Activated CD4-positive, CD25-positive, alpha-beta regulatory T cell treated with anti-CD3 and anti-CD28 coated beads, Interleukin-2, amount 50 U/mL, for 72 hours (primary cell): ENCODE measurements at regions not wholly inside any gene's neighbourhood (a gene's known extent, or its start where the extent isn't known, plus 50 kb on each side); places are given as distances from the start of the nearest gene placed in this dataset.
"Not testable (repeated sequence)": the region's sequence is repeated elsewhere in the genome, so short reads cannot be mapped to it uniquely, and the experiment has no call there.

ENCODE experiments used
- DNase-seq: peaks from one replicate; pipeline ENCODE4 v3.0.0; 2021

DNA sequence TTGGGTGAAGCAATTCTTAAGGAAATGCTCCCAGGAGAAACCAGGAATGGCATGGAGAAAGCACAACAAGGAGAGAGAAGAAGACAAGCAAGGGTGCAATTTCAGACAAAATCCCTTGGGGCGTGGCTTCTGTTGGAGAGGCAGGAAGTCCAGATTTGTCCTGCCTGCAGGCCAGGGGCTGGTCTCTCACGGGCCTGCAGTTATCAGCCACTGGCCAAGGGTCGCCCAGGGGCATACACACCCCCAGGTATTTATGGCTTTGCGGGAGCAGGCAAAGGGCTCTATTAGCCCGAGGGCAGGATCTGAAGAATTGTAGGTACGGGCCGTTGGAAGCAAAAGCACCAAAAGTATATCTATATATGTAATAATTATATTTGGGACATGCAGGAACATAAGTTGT is 87.7 kb downstream of the IYD start:
- DNase-seq = no peak

DNA sequence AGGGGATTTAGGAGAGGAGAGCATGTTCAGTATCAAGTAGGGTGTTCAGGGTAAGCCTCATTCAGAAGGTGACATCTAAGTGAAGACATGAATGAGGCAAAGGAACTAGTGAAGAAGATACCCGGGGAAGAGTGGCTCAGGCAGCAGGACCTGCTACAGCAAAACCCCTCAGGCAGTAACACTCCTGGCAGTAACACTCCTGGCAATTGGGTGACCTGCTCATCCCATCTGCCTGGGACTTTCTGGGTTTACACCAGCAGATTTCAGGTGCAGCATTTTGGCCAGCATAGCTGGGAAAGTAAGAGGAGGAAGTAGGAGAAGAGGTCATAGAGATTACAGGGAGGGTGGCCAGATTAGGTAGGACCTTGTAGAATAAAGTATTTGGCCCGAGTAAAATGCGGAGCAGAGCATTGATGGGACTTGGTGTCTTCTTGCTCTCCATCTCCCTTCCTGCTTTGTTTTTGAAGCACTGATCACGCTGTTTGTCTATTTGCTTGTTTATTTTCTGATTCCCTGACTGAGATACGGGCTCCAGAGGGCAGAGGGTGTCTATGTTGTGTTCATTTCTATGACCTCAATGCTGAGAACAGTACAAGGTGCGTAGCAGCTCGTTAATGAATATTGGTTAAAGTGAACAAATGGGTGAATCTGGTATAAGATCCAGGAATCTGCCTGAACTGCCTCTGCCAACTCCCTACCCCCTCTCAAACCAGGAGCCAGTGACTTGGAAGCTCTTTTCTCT is 88.3 kb downstream of the IYD start:
- no peak for DNase-seq

DNA sequence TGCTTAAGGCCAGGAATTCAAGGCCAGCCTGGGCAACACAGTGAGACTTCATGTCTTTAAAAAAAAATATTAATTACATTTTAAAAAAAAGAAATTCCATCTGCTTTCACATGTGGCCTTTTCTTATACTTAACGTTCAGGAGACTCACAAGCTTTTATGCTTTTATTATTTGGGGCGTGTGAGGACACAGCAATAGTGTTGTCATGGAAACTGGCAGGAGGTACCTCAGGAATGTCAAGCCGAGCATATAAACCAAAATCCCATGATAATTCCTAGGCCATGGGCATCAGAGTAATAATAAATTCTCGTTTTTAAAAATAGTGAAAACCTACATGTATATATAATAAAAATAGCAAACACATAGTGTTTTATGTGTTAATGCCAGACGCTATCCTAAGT is 89.8 kb downstream of the IYD start:
- DNase-seq = no peak

DNA sequence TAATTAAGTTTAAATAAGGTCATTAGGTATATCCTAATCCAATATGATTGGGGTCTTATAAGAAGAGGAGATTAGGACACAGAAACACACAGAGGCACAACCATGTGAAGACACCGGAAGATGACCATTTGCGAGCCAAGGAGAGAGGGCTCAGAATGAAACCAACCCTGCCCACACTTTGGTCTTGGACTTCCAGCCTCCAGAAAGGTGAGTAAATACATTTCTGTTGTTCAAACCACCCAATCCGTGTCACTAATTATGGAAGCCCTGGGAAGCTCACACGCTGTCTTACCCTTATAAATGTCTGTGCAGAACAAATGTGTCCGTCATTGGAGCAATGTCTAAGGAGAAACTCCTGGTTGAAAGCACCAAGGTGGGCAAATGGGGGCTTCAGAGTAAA is 95.0 kb downstream of the IYD start:
- no peak for DNase-seq

DNA sequence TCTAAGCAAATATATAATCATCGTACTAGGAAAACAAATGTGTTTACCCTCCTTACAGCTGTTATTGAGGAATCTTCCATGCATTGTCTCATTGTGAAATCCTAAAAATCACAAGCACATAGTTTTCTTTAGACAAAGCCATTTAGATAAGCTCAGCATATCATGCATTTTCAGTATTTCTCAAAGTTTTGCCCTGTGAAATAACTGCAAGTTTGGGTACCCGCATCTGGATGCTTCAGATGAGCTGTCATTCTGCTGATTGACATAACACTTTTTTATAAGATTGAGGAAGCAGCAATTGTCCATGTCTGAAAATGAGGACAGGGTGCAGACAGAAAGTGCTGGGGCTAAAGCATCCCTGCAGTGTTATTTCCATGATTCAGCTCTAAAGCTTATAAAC is 96.2 kb downstream of the IYD start:
- DNase-seq = no peak

DNA sequence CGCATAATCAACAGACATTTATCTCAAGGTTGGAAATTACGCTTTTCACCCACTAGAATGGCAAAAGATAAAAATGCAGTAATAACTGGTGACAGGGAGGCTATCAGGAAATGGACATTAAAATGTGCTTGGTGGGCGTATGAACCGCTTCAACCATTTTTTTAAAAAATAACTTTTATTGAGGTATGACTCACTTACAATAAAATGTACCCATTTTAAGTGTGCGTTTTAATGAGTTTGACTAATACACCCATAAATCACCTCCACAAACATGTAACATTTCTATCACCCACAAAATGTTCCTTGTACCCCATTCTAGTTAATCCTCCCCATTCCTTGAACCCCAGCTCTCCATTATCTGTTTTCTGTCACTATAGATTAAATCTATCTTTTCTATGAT is 96.8 kb downstream of the IYD start:
- DNase-seq = no peak

DNA sequence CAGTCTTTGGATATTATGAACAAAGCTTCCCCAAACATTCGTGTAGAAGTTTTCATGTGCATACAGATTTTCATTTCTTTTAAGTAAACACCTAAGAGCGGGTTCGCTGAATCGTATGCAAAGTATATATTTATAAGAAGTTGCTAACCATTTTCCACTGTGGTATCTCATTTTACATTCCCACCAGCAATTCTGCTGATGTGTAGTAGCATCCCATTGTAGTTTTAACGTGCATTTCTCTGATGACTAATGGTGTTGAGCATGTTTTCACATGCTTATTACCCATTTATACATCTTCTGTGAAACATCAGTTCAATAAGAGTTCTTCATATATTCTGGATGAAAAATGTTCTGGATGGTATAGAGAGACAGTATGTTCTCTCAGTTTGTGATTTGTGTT is 97.4 kb downstream of the IYD start:
- DNase-seq = no peak

DNA sequence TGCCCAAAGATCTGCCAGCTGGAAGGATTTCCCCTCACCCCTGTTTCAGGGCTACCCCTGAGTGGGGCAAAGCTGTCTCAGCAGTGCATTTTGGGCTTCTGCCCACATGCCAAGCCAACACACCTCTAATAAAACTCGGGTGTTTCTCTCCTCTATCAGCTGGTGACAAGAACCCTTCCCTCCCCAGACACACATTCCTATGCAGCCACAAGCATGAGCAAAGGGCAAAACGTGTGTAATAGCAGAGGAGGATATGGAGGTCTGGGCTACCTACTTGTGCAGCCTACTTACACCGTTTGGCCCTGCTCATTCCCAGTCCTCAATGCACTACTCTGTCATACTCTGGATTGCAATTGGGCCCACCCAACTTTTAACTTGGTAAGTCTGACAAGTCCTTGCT is 101.3 kb downstream of the IYD start:
- DNase-seq = no peak

DNA sequence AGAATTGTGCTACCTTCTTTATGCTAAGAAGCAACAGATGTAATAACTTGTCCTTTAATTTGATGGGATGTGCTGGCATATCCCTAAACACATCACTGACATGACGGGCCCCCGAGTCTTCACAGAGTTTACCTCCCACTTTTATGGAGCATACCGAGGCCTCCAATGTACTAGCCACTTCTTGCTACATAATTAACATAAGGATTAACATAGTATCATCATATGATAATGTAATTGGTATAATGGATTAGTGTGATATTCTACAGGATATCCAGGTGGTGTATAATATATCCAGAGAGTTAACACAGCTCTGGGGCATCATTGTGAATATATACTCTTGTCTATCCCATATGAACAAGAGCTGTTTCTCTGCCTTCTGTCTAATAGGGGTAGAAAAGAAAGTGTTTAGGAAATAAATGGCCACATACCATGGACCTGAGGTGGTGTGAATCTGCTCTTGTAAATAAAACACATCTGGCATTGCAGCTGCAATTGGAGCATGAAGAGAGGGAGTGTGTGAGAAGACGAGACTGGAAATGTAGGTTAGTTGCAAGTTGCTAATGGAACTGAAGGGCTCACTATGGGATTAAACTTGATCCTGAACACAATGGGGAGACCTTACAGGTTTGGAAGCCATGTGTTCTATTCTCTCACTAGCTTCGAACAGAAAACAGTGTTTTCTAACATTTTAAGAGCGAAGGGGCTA is 102.3 kb downstream of the IYD start:
- no peak for DNase-seq

DNA sequence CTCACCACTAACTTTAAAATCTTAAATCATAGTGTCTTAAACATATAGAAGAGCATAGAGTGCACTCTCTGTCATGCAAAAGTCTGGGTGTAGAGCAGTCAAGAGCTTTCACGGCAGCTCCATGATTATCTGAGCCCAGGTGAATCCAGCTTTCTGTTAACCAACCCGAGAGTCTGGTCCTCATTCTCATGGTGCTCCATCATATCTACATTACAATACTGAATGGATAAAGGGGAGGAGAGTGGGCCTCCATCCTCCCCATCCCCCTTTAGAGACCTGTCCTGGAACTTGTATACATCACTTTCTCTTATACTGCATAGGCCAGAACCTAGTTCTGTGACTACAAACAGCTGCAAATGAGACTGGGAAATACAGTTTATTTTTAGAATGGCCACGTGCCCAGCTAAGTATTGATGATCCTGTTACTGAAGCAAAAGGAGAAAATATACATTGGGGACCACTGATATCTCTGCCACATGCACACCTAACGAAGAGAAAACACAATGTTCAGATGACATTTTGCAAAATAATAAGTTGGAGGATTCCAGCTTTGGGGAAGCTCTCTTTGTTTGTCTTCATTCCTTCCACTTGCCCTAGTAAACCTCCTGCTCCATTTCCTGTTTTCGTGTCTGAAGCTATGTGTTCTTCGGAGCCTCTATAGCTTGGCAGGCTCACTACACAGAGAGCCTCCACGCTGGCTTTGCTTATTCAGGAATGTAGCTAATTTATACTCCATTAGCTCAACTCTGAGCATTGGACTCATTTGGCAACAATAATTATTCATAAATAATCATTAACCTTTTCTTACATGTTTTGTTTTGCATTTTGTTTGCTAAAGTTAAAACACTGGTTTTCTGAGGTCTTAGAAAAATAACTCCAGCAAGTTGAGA is 110.1 kb downstream of the IYD start:
- no peak for DNase-seq

DNA sequence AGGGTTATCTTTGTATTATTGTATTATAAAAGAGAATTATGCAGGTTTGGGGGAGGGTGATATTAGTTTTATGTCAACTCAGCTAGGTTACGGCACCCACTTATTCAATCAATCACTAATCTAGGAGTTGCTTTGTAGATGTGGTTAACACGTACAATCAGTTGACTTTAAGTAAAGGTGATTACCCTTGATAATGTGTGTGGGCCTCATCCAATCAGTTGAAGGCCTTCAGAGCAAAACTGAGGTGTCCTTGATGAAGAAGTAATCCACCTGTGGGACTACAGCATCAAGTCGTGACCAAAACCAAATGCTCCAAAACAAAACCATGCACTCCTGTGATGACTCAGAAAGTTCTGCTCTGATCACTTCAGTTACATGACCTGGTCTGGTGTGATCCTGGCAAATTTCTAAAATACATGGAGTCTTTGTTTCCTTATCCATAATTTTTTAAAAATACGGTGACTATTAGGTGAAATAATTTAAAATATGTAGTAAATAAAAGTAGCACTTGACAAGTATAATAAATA is 114.1 kb downstream of the IYD start:
- DNase-seq = no peak

DNA sequence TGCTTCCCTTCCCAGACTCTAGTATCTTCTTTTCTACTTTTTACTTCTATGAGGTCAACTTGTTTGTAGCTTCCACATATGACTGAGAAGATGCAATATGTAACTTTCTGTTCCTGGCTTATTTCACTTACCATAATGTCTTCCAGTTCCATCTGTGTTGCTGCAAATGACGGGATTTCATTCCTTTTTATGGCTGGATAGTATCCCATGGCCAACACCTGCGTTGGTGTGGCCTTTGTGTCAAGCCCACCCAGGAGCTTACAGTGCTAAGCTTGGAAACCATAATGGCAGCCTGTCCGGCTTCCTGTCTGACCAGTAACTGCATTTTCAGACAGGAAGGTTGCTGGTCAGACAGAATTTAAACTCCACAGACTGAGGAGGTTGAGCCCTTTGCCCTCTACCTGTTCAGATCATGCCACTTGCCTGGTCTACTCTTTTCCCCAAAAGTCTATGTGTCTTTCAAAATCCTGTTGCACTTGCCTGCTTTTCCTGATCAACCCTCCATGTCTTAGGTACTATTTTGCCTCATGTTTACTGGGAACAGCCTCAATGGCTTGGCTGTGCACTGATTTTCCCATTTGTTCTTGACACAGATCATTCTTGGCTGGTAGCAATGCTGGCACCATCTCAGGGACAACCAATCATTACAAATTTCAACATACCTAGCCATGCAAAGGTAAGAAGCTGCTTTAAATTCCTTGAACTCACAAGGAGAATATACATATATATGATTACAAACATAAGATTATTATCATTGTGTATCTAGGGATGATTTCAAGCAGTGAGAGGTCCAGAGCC is 114.3 kb upstream of the PLEKHG1 start:
- DNase-seq = no peak

DNA sequence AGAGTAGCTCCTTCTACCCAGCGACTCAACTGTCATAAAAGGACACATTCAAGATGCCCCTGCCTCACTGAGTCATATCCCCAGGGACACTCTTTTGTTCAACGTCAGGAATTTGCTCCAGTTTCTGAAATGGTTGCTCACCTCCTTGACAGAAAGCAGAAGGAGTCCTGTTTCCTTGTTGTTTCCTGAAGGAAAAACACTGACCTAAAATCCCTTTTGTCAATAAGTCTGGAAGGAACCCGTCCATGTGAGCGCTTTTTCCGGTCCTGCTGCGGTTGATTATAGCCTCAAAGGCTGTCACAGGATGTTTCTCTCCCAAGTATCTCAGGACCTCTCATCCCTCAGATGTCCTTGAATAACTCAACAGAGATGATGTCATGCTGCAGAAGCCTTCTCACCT is 113.6 kb upstream of the PLEKHG1 start:
- no peak for DNase-seq

DNA sequence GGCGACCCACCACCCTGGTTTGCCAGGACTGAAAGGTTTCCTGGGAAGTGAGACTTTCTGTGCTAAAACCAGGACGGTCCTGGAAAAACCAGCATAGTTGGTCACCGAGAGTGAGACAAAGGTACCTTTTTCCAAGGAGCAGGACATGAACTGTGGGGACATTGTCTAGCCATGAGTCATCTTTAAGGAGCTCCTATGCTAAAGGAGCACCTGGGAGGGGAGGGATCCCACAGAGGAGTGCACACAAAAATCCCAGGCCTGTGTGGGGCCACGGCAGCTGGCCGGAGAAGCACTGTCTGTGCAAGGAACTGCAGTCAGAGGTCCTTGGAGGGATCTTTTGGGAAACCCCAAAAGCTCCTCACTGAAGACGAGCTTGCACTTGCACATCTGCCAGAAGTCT is 109.1 kb upstream of the PLEKHG1 start:
- no peak for DNase-seq

DNA sequence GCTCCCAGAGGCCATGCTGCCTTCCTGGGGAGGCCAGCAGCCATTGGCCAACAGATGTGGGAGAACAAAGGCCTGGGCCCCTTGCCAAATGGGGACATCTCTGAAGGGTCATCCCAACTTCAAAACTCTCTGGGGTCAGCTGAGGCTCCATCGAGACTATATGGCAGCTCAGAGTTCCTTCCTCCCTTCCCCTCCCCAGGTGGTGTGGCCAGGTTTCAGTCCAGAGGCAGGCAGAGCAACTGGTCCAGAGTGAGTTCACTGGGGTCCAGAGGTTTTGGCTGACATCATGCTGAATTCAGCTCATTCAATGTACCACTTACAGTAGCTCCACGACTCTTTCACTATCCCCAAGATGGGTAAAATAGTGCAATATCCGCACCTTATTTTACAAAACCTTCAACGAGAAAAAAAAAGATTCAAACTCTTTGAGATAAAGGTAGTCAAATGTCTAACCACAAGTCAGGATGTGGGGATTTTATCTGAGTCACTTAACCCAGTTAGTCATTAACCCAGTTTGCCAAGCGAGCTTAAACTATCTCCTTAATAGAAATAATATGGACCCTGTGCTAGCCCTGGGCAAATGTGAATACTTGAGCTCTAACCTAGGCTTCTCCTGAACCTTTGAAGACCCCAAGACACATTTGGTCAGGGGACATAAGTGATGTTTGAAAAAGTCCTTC is 108.4 kb upstream of the PLEKHG1 start:
- peak; percentile 34 for DNase-seq

DNA sequence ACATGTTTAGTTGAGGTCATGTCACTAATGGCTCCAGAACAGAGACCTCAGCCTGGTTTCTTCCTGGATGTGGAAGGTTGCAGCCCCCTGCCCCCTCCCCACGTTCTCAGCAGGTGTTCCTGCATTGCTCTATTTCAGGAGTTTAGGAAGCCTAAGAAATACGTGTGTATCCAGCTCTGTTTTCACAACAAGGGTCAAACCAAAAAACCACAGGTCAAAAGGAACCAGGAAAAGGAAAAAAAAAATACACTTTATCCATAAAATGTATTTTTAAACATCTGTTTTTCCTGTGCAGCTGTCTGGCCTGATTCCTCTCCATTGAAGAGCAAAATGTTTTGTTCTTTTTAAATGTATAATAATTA is 107.9 kb upstream of the PLEKHG1 start:
- no peak for DNase-seq

DNA sequence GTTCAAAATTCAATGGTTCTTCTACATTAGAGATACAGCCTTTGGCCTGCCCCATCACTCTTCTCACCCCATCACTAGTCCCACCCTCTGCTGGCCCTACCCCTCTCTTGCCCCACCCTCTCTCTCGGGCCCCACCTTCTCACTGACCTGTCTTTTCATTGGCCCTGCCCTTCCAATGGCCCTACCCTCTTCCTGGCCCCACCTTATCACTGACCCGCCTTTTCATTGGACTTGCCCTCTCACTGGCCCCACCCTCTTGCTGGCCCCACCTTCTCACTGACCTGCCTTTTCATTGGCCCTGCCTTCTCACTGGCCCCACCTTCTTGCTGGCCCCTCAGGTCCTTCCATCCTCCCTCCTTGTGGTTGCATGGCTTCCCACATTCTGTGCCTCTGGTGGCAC is 107.2 kb upstream of the PLEKHG1 start:
- DNase-seq = no peak

DNA sequence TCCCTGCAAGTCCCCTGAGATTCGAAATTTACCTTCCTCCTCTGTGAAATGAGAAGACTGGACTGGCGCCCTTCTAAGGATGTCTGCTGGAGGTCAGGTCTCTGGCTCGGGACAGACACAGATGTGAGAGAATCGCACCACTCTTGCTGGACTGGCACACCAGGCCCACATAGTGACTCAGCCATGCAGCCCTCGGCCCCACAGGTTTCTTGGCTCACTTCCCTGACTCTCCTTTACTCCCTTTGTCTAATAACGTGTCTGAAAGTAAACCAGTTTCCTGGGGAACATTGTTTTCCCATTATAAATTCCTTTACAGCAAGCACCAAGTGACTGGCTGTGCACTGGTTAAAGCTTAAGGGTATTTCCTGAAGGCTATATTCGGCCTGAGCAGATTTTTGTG is 106.7 kb upstream of the PLEKHG1 start:
- no peak for DNase-seq

DNA sequence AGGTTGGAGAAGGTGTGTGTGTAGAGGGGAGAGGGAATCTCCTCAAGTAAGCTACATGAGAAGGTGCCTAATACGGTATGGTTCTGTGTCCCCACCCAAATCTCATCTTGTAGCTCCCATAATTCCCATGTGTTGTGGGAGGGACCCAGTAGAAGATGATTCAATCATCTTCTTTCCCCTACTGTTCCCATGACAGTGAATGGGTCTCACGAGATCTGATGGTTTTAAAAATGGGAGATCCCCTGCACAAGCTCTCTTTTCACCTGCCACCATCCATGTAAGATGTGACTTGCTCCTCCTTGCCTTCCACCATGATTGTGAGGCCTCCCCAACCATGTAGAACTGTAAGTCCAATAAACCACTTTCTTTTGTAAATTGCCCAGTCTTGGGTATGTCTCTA is 106.1 kb upstream of the PLEKHG1 start:
- not testable (repeated sequence) for DNase-seq

DNA sequence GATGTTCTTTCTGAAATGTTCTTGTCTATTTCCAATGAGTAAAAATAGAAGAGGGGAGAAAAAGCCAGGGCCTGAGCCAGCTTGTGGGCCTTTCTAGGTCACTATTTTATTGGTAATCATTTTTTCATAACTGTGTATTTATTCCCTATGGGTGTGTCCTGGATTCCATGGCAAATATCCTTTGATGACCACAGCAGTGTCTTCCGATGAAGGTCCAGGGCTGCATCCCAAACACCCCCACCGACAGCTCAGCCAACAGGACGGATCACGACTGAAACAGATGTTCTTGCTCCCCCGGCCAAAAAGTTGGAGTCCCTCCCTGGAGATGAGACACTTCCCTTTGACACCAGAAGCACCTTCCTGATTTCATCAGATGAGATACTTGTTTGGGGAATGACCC is 105.4 kb upstream of the PLEKHG1 start:
- DNase-seq = no peak

DNA sequence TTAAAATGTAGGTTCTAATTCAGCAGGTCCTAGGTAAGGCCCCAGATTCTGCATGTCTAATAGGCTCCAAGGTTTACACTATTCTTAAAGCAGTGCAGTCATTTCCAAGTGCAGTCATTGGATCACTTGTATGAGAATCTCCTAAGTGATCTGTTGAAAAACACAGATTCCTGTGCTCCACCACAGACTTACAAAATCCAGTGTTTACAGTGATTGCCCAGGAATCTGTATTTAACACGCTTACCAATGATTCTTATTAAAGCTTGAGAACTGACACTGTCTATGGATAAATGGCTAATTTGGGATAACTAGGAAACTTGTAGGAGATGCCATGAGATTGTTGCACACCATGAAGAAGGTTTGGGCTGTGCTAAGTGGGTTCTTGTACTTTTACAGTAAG is 104.6 kb upstream of the PLEKHG1 start:
- DNase-seq = no peak

DNA sequence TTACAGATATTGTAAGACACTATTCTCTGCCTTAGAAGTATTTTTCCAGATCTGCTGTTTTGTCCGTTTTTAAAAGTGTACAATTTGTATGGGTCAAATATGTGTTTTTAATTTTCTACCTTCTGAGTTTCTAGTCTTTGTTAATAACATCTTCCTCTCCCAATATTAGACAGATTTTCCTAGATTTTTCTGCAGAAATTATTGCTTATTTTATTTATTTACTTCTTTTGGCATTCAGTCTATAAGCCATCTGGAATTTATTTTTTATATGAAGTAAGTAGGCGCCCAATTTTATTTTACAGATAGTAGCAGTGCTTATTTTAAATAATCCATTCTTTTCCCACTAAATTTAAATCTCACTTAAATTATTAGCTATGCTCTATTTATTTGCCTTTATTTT is 103.1 kb upstream of the PLEKHG1 start:
- DNase-seq = no peak
